Islet of Langerhans (tissue), 1 donor: ENCODE measurements at regions not wholly inside any gene's neighbourhood (a gene's known extent, or its start where the extent isn't known, plus 50 kb on each side); places are given as distances from the start of the nearest gene placed in this dataset.
"Not testable (repeated sequence)": the region's sequence is repeated elsewhere in the genome, so short reads cannot be mapped to it uniquely, and the experiment has no call there.

Source experiments
- FAIRE-seq: peaks from one replicate; lab custom pipeline; 2011; peaks lifted over from hg19 to GRCh38; lab: Jason Lieb, UNC

- not testable (repeated sequence) for FAIRE-seq
These were observed 206.6 kb upstream of the C2CD4B start for GRCh38 chr15:62371683-62372082.

GRCh38 chr15:62377736-62378480 is 212.8 kb upstream of the C2CD4B start:
- no peak for FAIRE-seq

- no peak for FAIRE-seq
These were observed 213.8 kb upstream of the C2CD4B start for GRCh38 chr15:62378772-62379498.

GRCh38 chr15:62380011-62380410 is 214.9 kb upstream of the C2CD4B start:
- FAIRE-seq: no peak

- no peak for FAIRE-seq
These were observed 217.0 kb upstream of the C2CD4B start for GRCh38 chr15:62382046-62382445.

- FAIRE-seq: no peak
These were observed 225.1 kb upstream of the C2CD4B start, which contains the start of gene TLN2 for GRCh38 chr15:62389885-62390790. TSS of gene TLN2 (plus strand) at chr15:62390550.

GRCh38 chr15:62390791-62391640 is 225.9 kb upstream of the C2CD4B start:
- no peak for FAIRE-seq

- FAIRE-seq: no peak
These were observed 226.7 kb upstream of the C2CD4B start for GRCh38 chr15:62391641-62392262.

- no peak for FAIRE-seq
These were observed 227.3 kb upstream of the C2CD4B start for GRCh38 chr15:62392376-62392775.

GRCh38 chr15:62393196-62393595 is 228.1 kb upstream of the C2CD4B start:
- FAIRE-seq: no peak

- no peak for FAIRE-seq
These were observed 229.0 kb upstream of the C2CD4B start for GRCh38 chr15:62394079-62394478.

GRCh38 chr15:62400778-62401177 is 235.7 kb upstream of the C2CD4B start:
- FAIRE-seq: no peak

- no peak for FAIRE-seq
These were observed 237.6 kb upstream of the C2CD4B start for GRCh38 chr15:62402687-62403086.

- no peak for FAIRE-seq
These were observed 238.2 kb upstream of the C2CD4B start for GRCh38 chr15:62403164-62403809.

- FAIRE-seq: no peak
These were observed 239.3 kb upstream of the C2CD4B start for GRCh38 chr15:62404194-62404985.

- no peak for FAIRE-seq
These were observed 241.3 kb upstream of the C2CD4B start for GRCh38 chr15:62406305-62406891.

GRCh38 chr15:62407216-62407615 is 242.1 kb upstream of the C2CD4B start:
- FAIRE-seq: no peak

GRCh38 chr15:62407962-62408361 is 242.9 kb upstream of the C2CD4B start:
- FAIRE-seq: no peak

GRCh38 chr15:62409466-62409865 is 244.4 kb upstream of the C2CD4B start:
- FAIRE-seq: no peak
